Skin epidermis (tissue), 12 donors: ENCODE measurements at regions not wholly inside any gene's neighbourhood (a gene's known extent, or its start where the extent isn't known, plus 50 kb on each side); places are given as distances from the start of the nearest gene placed in this dataset.

Experiments used
- H3K27ac ChIP-seq, 21 experiments: fragments of 200-600 bp; sonication (generic) in 11 of 21; one replicate each; pipeline ENCODE4 v1.5.0; 2020; ENCODE audit warnings: mild to moderate bottlenecking in 3 of 21, inconsistent platforms in 2 of 21, moderate library complexity in 2 of 21
- H3K4me3 ChIP-seq, 7 experiments: fragments of 200-600 bp; sonication (generic) in 2 of 7; one replicate each; pipeline ENCODE4 v1.5.0; 2020; ENCODE audit warnings: inconsistent platforms in 2 of 7, mild to moderate bottlenecking in 2 of 7, moderate library complexity in 1 of 7

DNA sequence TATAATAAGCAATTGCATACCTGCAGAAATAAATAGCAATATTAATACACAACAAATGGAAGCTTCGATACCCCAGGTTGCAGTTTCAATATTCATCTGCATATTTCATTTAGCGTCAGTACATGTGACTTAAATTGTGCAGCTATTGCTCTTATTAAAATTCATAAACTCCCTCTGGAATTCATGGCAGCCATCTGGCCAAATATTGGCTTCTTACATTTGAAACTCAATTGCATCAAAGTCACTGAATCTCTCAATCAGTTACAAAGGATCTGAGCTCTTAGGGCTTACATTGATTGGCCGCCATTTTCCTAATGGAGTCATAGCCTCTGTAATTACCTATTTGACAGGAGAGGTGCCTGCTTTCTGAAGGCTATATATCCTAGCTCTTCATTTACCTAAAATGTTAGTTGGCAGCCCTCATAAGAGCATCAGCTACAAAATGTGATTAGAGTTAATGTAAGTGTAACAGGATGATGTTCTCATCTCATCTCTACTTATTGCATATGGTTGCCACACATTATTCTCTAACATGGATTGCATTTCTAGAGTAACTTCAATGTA, 453.5 kb downstream of the CAAP1 start:
- H3K4me3 ChIP-seq = no peak overlapping the region
- no peak overlapping the region for H3K27ac ChIP-seq

DNA sequence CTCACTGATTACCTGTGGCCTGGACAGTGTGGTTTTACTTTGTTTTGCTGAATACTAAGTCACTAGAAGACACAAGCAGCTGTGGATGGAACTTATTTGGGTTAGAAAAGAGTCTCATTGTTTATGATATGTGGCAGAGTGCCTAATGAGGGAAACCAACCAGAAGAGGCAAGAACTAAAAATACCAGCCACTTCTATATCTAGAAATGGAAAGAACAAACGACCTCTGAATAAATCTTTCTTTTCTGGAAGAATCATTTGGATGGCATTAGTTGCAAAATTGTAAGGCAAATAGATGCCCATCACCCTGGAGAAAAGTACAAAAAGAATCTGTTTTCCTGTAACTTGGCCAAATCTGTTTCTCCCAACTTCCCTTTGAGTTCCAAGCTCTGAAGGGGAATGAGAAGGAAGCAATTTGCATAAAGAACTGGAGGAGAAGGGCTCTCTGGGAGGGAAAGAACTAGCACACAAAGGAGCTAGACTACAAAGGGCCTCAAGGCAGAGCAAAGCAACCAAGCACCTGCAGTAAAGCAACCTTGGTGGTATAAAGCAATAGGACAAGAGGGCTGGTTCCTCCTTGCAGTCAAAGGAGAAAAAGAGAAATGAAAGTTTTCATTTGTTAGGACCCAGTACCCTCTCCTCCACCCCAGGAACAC, 455.4 kb downstream of the CAAP1 start:
- no peak overlapping the region for H3K4me3 ChIP-seq
- no peak overlapping the region for H3K27ac ChIP-seq

DNA sequence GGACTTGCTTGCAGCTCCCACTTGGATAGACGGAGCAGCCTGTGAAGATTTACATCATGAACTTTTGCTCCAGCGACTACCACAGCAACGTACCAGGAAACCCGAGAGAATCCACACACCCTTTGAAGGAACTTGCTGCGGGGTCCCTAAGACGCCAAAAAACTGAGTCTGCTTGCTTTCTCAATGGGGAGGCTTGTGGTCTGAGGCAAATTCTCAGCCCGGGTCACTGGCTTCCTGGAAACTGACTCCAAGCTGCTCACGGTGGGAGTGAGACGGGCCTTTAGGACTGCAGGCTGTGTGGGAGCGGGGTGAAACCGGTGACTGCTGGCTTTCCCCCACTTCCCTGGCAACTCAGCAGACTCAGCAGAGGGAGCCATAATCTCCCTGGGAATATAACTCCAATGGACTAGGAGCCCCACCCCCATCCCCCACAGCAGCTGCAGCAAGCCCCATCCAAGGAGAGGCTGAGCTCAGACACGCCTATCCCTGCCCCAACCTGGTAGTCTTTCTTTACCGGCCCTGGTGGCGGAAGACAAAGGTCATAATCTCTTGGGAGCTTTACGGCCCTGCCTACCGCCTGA, 466.0 kb downstream of the CAAP1 start:
- Histone ChIP-seq H3K4me3 (no peak overlapping the region), H3K27ac (no peak overlapping the region)

DNA sequence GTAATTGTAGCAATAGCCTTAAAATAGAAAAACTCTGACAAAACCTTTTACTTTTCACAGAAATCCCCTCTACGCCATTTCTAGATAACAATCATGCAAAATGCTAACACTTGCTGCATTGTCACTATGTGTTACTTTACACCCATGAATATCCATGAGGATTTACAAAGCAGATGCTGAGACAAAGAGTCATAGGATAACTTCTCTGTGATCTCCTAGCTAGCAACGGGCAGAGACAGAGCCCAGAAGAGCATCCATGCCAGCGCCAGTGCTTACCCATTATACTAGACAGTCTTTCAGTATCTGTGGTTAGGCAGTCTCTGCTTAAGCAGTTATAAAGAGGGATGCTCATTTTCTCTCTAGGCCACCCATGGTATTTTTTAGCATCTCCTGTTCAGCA, 474.1 kb downstream of the CAAP1 start:
- Histone ChIP-seq H3K4me3 (no peak overlapping the region), H3K27ac (no peak overlapping the region)

DNA sequence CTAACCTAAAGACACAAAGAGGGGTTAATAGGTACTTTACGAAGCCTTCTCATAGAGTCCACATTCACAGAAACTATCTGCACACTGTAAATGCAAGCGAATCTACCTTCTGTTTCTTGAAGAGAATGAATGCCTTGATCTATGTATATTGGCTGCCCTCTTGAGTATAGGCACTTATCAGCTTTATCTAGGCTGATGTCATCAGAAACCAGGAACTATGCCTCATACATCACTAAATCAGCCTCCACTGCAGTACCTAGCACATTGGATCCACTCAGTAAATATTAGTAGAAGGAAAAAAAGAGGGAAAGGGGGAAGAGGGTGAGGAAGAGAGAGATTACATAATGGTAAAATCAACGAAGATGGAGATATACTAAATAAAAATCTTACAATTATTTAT, 477.1 kb downstream of the CAAP1 start:
- H3K4me3 ChIP-seq = no peak overlapping the region
- H3K27ac ChIP-seq = no peak overlapping the region

DNA sequence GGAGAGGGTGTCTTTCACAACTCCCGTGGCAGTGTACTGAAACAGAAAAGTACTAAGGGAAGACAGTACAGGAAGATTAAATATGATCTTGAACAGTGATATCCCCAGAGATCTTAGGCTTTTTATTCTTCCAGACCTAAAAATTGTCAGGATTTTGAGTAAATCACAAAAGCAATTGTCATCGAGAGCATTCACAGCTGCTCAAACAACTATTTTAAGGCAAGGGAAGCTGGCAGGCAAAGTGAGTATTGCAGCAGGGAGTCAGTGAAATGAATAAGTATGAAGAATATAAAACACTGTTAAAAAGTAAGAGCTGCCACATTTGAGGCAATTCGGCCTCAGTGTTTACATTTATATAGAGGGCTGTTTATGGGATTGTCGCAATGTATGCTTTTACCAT, 479.0 kb downstream of the CAAP1 start:
- no peak overlapping the region for H3K4me3 ChIP-seq
- no peak overlapping the region for H3K27ac ChIP-seq

DNA sequence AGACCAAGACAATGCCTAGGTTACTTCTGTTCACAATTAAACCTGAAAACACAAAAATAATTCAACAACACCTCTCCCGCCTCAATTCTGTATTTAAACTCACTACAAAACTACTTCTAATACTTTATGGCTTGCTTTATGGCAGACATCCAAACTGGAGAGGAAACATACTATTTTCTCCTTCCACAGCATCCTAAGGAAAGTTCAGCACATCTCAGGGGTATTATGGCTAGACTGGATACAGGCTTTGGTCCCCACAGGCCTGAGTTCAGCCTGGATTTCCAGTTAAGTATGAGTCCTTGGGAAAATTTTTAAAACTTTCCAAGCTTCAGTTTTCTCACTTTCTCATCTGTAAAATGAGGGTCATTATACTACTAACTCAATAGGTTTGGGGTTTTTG, 480.2 kb downstream of the CAAP1 start:
- Histone ChIP-seq H3K27ac (no peak overlapping the region), H3K4me3 (no peak overlapping the region)

DNA sequence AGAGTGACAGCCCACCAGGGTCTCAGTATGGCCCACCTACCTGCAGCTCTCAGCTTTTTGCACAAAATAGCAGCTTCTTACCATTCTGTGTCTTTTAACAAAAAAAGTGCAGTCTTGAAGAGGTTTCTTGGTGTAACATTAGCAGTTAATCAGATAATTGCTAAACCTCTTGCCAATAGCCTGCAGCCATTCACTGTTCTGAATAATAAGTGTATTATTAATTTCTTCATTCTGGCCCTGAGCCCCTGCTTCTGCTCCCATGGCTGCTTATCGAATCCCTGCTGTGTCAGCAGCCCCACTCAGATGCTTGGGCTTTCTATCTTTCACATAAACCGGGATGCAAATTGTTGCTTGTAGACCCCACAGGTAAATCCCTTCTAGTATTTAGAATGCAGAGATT, 485.9 kb downstream of the CAAP1 start:
- H3K4me3 ChIP-seq = no peak overlapping the region
- no peak overlapping the region for H3K27ac ChIP-seq

DNA sequence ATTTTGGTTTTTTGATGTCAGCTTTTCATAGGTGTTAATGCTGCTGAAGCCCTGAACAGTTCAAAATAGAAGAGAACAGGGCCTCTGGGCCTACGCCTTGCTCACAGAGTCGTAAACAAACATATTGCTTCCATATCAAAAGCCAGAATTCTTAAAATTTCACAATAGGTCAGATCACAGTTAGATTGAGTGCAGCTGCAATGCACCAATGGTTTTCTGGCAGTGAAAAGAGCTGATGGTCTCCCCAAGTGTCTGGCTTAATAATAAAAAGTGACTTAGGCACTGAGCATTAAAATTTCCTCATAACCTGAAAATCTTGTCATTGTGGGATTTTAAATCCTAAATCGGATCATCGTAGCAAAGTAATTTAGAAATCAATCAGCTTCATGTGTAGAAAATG, 493.0 kb downstream of the CAAP1 start:
- H3K27ac ChIP-seq = no peak overlapping the region
- H3K4me3 ChIP-seq = no peak overlapping the region

DNA sequence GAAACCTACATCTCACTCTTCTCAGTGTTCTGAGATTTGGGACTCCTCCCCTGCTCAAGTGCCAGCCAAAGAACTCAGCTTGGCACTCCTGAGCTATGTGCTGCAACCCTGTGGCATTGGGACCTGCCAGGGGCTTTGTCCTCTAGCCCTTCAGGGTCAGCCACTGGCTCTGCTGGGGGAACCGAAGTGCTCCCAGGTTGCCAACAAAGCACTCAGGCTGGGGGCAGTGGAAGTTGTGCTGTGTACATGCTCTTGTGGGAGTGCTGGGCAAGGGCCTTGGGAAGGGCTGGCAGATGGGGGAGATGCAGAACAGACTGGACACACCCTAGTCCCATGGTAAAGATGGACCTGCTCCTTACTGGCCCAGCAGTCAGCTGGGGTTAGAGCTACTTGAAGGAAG, 498.6 kb downstream of the CAAP1 start:
- Histone ChIP-seq H3K4me3 (no peak overlapping the region), H3K27ac (no peak overlapping the region)

DNA sequence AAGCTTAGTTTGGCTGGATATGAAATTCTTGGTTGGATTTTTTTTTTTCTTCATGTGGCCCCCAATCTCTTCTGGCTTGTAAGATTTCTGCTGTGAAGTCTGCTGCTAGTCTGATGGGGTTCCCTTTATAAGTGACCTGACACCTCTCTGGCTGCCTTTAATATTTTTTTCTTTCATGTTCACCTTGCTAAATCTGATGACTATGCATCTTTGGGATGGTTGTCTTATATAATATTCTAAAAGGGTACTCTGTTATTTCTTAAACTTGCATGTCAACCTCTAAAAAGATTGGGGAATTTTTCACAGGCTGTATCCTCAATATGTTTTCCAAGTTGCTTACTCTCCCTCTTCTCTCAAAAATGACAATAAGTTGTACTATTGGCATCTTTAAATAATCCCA, 500.0 kb downstream of the CAAP1 start:
- Histone ChIP-seq H3K27ac (no peak overlapping the region), H3K4me3 (no peak overlapping the region)

DNA sequence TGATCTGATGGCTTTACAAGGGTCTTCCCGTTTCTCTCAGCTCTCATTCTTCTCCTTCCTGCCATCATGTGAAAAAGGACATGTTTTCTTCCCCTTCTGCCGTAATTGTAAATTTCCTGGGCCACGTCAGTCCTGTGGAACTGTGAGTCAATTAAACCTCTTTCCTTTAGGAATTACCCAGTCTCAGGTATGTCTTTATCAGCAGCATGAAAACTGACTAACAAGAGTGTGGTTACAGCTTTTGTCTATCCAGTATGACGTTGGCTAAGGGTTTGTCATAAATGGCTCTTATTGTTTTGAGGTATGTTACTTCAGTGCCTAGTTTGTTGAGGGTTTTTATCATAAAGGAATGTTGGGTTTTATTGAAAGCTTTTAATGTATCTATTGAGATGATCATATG, 501.6 kb downstream of the CAAP1 start:
- H3K4me3 ChIP-seq = no peak overlapping the region
- H3K27ac ChIP-seq = no peak overlapping the region

DNA sequence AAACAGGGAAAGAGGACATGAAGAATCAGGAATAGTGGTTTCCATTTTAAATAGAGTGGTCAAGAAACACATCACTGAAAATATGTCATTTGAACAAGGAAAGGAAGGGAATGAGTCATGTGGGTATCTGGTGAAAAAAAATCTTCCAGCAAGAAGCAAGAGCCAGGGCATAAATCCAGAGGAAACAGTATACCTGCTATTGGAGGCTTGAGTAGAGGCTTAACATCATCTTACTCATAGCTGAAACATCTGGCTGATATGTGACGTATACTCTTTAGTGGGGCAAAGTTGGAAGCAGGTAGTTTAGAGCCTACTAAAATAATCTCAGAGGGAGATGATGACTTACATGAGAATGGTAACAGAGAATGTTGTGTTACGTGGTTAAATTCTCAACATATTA, 517.2 kb downstream of the CAAP1 start:
- no peak overlapping the region for H3K4me3 ChIP-seq
- H3K27ac ChIP-seq = no peak overlapping the region

DNA sequence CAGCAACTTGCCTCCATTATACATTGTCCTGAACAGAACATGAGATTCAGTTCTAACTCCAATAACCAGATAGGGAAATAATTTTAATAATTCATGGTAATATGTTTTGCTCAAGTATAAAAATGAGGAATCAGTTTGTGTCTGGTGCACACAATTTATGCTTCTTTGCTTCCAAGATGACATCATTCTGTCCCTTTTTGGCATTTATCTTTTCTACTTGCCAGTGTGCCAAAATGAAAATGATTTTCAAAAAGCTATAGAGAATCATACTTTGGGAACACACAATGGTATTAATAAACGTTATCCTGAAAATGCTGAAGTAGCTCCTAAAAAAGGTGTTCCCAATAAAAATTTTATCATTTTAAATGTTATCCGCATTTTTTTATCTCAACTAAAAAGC, 519.0 kb downstream of the CAAP1 start:
- Histone ChIP-seq H3K27ac (no peak overlapping the region), H3K4me3 (no peak overlapping the region)

DNA sequence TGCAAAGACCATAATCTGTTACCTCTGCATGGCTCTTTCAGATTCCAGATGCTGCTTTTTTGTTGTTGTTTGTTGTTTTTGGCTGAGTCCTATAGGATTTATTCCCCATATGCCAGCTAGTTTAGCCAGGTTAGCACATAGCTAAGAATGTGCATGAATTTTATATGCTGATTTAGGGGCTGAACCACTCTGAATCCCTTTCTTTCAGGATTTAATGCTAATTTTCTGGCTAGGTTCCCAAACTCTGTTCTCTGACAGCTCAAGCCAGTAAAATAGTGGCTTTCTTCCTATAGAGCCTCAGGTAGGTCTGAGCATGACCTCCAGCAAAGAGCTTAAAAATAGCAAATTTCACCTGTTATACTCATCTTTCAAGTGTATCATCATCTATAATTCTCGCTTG, 521.4 kb downstream of the CAAP1 start:
- no peak overlapping the region for H3K27ac ChIP-seq
- H3K4me3 ChIP-seq = no peak overlapping the region

DNA sequence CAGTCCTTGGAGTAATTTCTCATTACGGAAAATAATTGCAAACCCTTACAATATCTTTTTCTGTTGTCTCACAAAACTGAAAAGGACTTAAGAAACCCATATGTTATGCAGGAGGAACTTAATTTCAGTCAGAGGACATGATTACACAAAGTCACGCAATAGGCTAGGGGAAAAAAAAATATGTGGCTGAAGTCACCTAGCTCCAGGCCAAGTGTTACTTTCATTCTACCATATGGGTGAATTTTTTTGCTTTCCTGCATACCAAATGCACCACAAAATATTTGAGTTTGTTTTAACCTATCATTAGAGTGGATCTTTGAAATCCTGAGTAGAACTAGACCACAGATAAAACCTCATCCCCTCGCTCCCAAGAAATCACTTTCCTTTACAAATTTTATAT, 523.5 kb downstream of the CAAP1 start:
- no peak overlapping the region for H3K4me3 ChIP-seq
- no peak overlapping the region for H3K27ac ChIP-seq

DNA sequence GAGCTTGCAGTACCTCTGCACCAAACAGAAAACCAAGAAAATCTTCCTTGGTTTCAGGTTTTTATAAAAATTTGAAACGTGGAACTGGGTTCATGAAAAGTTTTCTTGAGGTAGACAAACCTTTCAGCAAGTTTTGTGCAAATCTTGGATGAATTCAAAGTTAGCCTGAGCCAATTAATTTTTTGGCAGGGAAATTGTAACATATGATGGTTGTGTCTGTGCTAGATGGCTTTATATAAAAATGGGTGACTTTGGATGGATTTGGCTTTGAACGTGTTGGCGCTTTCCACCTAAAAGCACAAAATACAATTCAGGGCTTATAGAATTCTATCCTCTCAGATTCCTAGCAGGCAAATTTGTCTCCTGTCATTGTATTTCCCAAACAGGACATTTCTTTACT, 524.4 kb downstream of the CAAP1 start:
- Histone ChIP-seq H3K27ac (no peak overlapping the region), H3K4me3 (no peak overlapping the region)

DNA sequence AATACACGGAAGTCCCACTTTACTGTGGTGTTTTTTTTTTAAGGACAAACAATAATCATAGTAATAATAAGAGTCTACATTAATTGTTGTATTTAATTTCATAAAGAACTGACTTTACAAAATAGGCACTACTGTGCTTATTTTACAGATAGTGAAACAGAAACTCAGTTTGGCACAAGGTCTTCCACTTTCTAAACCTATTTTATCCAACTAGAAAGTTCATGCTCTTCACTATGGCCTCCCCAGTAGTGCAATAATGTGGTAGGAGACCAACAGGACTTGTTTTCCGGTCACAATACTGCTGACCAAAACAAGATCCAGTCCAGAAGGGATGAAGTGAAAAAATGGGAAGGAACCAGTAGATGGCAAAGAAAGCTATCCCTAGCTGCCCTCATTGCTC, 531.6 kb downstream of the CAAP1 start:
- H3K4me3 ChIP-seq = no peak overlapping the region

DNA sequence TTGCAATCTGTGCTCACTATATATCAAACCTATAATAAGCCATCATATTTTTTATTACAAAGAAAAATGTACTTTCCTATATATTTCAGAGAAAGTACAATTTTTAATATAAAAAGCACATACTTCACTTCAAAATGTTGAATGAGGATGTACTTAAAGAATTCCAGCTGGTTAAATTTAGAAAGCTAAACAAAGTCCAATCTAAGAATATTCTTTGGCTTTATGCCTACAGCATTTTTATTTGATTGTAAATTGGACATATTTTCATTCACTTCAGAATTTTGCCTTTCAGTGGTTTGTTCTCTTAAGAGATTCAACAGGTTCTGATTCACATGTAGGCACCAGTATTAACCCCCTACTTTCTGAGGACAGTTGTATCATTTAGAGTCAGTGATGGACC, 533.8 kb downstream of the CAAP1 start:
- Histone ChIP-seq H3K27ac (no peak overlapping the region), H3K4me3 (no peak overlapping the region)

More for the DNA sequence above, 531.6 kb downstream of the CAAP1 start:
- no peak overlapping the region for H3K27ac ChIP-seq

DNA sequence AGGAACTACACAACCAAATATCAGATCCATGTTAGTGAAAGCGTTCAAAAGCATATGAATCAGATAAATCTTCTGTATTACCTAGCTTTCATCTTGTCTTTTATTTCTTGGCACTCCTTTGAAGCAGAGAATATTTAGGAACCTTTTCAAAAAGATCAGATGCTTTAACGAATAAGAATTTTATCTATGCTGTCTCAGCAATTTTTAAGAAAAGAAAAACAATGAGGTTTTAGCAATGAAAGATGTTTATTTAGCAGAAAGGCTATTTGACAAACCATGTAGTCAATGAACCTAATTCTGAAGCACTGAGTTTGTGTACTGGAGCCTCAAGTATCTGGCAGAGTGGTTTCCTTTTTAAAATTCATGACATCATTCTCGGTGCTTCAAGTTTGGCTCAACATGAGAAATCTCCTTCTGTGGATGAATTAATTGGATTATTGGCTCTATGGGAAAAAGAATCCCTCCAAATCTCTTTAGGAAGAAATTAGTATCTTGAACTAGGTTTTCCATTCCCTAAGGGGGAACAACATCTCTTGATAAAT, 534.7 kb downstream of the CAAP1 start:
- H3K27ac ChIP-seq = no peak overlapping the region

DNA sequence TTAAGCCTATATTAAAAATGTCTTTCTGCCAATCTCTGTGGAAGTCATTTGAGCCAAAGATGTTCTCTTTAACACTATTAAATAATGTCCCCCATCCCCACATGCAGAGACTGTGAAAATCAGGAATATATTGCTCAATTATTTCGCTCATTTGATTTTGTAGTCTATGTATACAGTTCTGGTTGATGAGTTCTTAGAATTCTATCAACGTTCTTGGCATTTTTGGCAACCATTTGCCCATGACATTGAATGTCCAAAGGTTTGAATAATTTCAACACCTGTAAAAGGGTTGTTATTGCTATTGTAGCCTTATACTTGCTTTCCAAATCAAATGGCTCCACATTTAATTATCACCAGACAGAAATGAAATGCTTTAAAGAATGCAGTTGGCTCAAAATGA, 536.1 kb downstream of the CAAP1 start:
- Histone ChIP-seq H3K4me3 (no peak overlapping the region), H3K27ac (no peak overlapping the region)

More for the DNA sequence above, 534.7 kb downstream of the CAAP1 start:
- no peak overlapping the region for H3K4me3 ChIP-seq
